GM12801 (cell line): ENCODE measurements at regions not wholly inside any gene's neighbourhood (a gene's known extent, or its start where the extent isn't known, plus 50 kb on each side); places are given as distances from the start of the nearest gene placed in this dataset.

Experiments
- CTCF ChIP-seq: IDR thresholded peaks from one replicate; pipeline ENCODE4 v1.5.1; 2011; ENCODE audit warnings: control low read depth; ENCODE audit not compliant: insufficient read length; ENCODE audit errors: extremely low read depth

- TF ChIP-seq CTCF = no peak
Observed at GRCh38 chr6:19602434-19603013, 234.6 kb upstream of the ID4 start.

GRCh38 chr6:19603721-19604120, 233.4 kb upstream of the ID4 start:
- TF ChIP-seq CTCF = no peak

- TF ChIP-seq CTCF = no peak
Observed at GRCh38 chr6:19605624-19606023, 231.5 kb upstream of the ID4 start.

GRCh38 chr6:19608546-19608945, 228.6 kb upstream of the ID4 start:
- TF ChIP-seq CTCF = no peak

GRCh38 chr6:19609972-19610641, 227.1 kb upstream of the ID4 start:
- TF ChIP-seq CTCF = no peak

GRCh38 chr6:19613678-19614077, 223.5 kb upstream of the ID4 start:
- TF ChIP-seq CTCF = no peak

GRCh38 chr6:19616022-19616421, 221.1 kb upstream of the ID4 start:
- no peak for TF ChIP-seq CTCF
